SU-DHL-6 (cell line): ENCODE measurements at regions not wholly inside any gene's neighbourhood (a gene's known extent, or its start where the extent isn't known, plus 50 kb on each side); places are given as distances from the start of the nearest gene placed in this dataset.

ENCODE experiments used
- CTCF ChIP-seq: fragments of 200-600 bp; sonication (generic); IDR thresholded peaks from one replicate; pipeline ENCODE4 v1.5.1; 2017; ENCODE audit warnings: antibody characterized with exemption, mild to moderate bottlenecking, low read length, moderate library complexity; ENCODE audit not compliant: insufficient read depth, poor library complexity, severe bottlenecking
- EZH2phosphoT487 ChIP-seq: fragments of 200-600 bp; sonication (generic), shearing (Covaris generic); conservative IDR thresholded peaks from 2 replicates; pipeline ENCODE4 v1.6.1; 2018; ENCODE audit warnings: mild to moderate bottlenecking, antibody characterized with exemption, low read length, moderate library complexity, mixed read lengths

DNA sequence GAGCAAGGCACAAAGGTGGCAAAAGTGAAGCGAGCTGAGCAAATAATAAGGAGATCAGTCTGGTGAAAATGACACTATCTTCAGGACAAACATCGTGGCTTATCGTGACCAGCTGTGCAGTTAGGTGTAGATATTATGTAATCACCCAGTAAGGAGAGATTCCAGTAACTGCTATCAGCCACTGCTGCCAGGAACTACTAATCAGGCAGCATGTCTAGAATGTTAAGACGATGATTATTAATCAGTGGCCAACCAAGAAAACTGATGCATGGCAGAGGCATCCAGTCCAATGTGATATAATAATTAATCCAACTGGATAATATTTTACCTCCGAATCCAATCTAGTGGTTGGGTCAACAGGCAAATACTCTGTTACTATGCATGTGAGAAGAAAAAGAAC is 252.7 kb upstream of the ZPLD1 start:
- TF ChIP-seq CTCF (no peak), EZH2phosphoT487 (no peak)
